HepG2 (cell line): ENCODE measurements at regions not wholly inside any gene's neighbourhood (a gene's known extent, or its start where the extent isn't known, plus 50 kb on each side); places are given as distances from the start of the nearest gene placed in this dataset.

Experiments
- ATAC-seq: fragments of 200-7000 bp; cut with Tn5 transposase; 3 replicates; pipeline ENCODE4 v1.9.1; 2020; ENCODE audit warnings: mild to moderate bottlenecking, moderate library complexity
- BruUV-seq: library from RNA; stranded (reverse); fragments of 400-500 nt; replicated peaks from 2 replicates; lab custom pipeline; 2021; lab: Mats Ljungman, UMichigan
- CTCF ChIA-PET: fragments of 300-600 bp; formaldehyde crosslinking; extraction: SDS; loops from one replicate; lab custom pipeline; 2021; ENCODE audit warnings: low total read pairs, inconsistent platforms, low intra/inter-chr PET ratio; lab: Yijun Ruan, JAX
- POLR2A ChIA-PET: fragments of 350-600 bp; sonication (Branson Sonifier 250); formaldehyde crosslinking; loops from one replicate; lab custom pipeline; 2020; ENCODE audit warnings: antibody characterized with exemption, inconsistent platforms; lab: Yijun Ruan, JAX
- DNase-seq: peaks from one replicate; pipeline ENCODE4 v3.0.0-alpha.2; 2015; ENCODE audit warnings: low spot score
- FAIRE-seq: peaks from 3 replicates; lab custom pipeline; 2011; peaks lifted over from hg19 to GRCh38; lab: Jason Lieb, UNC
- H2AFZ ChIP-seq: one replicate; pipeline ENCODE4 v1.6.1; 2011; ENCODE audit warnings: low read length, inconsistent platforms
- H3K27ac ChIP-seq: fragments of 300-600 bp; 3 replicates; pipeline ENCODE4 v1.8.0; 2011; ENCODE audit warnings: mixed run types, mild to moderate bottlenecking, mixed read lengths, low read length, inconsistent platforms; ENCODE audit not compliant: insufficient read depth; ENCODE audit errors: extremely low read length
- H3K27me3 ChIP-seq, 2 experiments: fragments of 200-600 bp in 1 of 2; 2 replicates in 1 of 2; 3 replicates in 1 of 2; pipeline versions ENCODE4 v1.6.0 to v1.8.0; 2011; ENCODE audit warnings: low read length in 2 of 2, mild to moderate bottlenecking in 2 of 2, moderate library complexity in 2 of 2, inconsistent platforms in 1 of 2; ENCODE audit not compliant: insufficient read depth in 2 of 2, control insufficient read depth in 1 of 2
- H3K36me3 ChIP-seq, 2 experiments: fragments of 200-600 bp in 1 of 2; replicated peaks in 1 of 2; 2 replicates in 1 of 2; 3 replicates in 1 of 2; pipeline versions ENCODE4 v1.5.1 to v1.8.0; 2011; ENCODE audit warnings: low read length in 2 of 2, inconsistent platforms in 1 of 2; ENCODE audit not compliant: insufficient read depth in 2 of 2, control insufficient read depth in 1 of 2
- H3K4me1 ChIP-seq: 2 replicates; pipeline ENCODE4 v1.5.1; 2012; ENCODE audit warnings: low read length, inconsistent platforms; ENCODE audit not compliant: insufficient read depth
- H3K4me2 ChIP-seq: 2 replicates; pipeline ENCODE4 v1.6.0; 2011; ENCODE audit warnings: low read depth, low read length, inconsistent platforms
- H3K4me3 ChIP-seq, 3 experiments: fragments of 200-600 bp in 1 of 3; sonication (generic), shearing (Covaris generic) in 1 of 3; replicated peaks in 1 of 3; 2 replicates each; pipeline ENCODE4 v1.5.1; 2011 to 2016; ENCODE audit warnings: low read length in 3 of 3, inconsistent platforms in 2 of 3, low read depth in 2 of 3, mild to moderate bottlenecking in 2 of 3, control low read depth in 1 of 3, mixed read lengths in 1 of 3; ENCODE audit not compliant: insufficient read depth in 1 of 3
- H3K79me2 ChIP-seq: one replicate; pipeline ENCODE4 v1.6.1; 2011; ENCODE audit warnings: low read length, inconsistent platforms; ENCODE audit not compliant: insufficient read depth
- H3K9ac ChIP-seq: 2 replicates; pipeline ENCODE4 v1.6.0; 2011; ENCODE audit warnings: mild to moderate bottlenecking, low read depth, low read length, inconsistent platforms; ENCODE audit not compliant: insufficient read depth
- H3K9me3 ChIP-seq: 2 replicates; pipeline ENCODE4 v1.5.1; 2012; ENCODE audit warnings: mild to moderate bottlenecking, low read length
- H4K20me1 ChIP-seq: 2 replicates; pipeline ENCODE4 v1.6.0; 2011; ENCODE audit warnings: inconsistent platforms, mild to moderate bottlenecking, low read length, moderate library complexity; ENCODE audit not compliant: insufficient read depth
- CBX1 ChIP-seq: IDR thresholded peaks from one replicate; pipeline ENCODE4 v1.6.1; 2016; ENCODE audit warnings: antibody characterized with exemption, low read depth
- CTCF ChIP-seq: sonication (generic); formaldehyde crosslinking; IDR thresholded peaks from 2 replicates; pipeline ENCODE4 v1.5.0; 2020; ENCODE audit warnings: mild to moderate bottlenecking, missing genetic modification reagents, moderate library complexity
- LRRFIP1 ChIP-seq: sonication (generic); formaldehyde crosslinking; conservative IDR thresholded peaks from 2 replicates; pipeline ENCODE4 v1.4.0; 2020; ENCODE audit warnings: missing genetic modification reagents
- STAG1 ChIP-seq: sonication (generic); formaldehyde crosslinking; IDR thresholded peaks from 2 replicates; pipeline ENCODE4 v1.4.0; 2020; ENCODE audit warnings: missing genetic modification reagents
- TCF12 ChIP-seq, 2 experiments: fragments of 450-650 bp in 1 of 2; sonication (generic) in 1 of 2; formaldehyde crosslinking in 1 of 2; IDR thresholded peaks; 2 replicates each; pipeline versions ENCODE4 v1.6.1 to v1.8.0; 2017 to 2022; ENCODE audit warnings: antibody characterized with exemption in 1 of 2, mild to moderate bottlenecking in 1 of 2, missing genetic modification reagents in 1 of 2, moderate library complexity in 1 of 2
- ZFP82 ChIP-seq: sonication (generic); formaldehyde crosslinking; IDR thresholded peaks from 2 replicates; pipeline ENCODE4 v1.5.1; 2020; ENCODE audit warnings: mild to moderate bottlenecking, missing genetic modification reagents, borderline replicate concordance
- WGBS: methylation state at CpG from one replicate; pipeline ENCODE4 v1.1.6; 2017; ENCODE audit warnings: low lambda C conversion rate; 5-methylcytosine and 5-hydroxymethylcytosine counted together
- in situ Hi-C: cut with HindIII; loops from 2 replicates; pipeline ENCODE4 v1.10.0; 2017; ENCODE audit warnings: low pct_unique_long_range_greater_than_20kb; ENCODE audit not compliant: extremely low pct_ligation_motif_present
- intact Hi-C: fragments of 100-400 bp; cut with micrococcal nuclease; formaldehyde crosslinking; loops from one replicate; pipeline ENCODE4 v1.10.0; 2022; ENCODE audit not compliant: unreplicated experiment

- no peak for TF ChIP-seq LRRFIP1 (CRISPR knock-in tag)
- no peak for TF ChIP-seq TCF12 (IDR thresholded peaks at IDR 0.05)
- no peak for TF ChIP-seq TCF12 (CRISPR knock-in tag; IDR thresholded peaks at IDR 0.05)
These were observed 336.7 kb downstream of the CBLN4 start (continued) for GRCh38 chr20:55668631-55669030.

- no TSS peak for BruUV-seq
- H3K4me1 ChIP-seq, result no peaks in the 10 kb centered on the region
- H4K20me1 ChIP-seq, result no peaks in the 10 kb centered on the region
- H3K4me3 ChIP-seq, result no peak overlapping the region
- TF ChIP-seq CTCF (CRISPR knock-in tag), result 0 out of 2 replicates have a peak, but pooled peaks have one; percentile 3
- TF ChIP-seq ZFP82 (CRISPR knock-in tag), result no peak
- 0 out of 2 replicates have a peak, but pooled peaks have one; percentile 24 for TF ChIP-seq STAG1 (CRISPR knock-in tag)
- TF ChIP-seq CBX1, result no peak
- H3K9me3 ChIP-seq, result peaks cover 94% of the 10 kb centered on the region
- CTCF ChIA-PET, result no interaction called here
- ATAC-seq (no peak), DNase-seq (no peak), FAIRE-seq (no peak)
- H3K79me2 ChIP-seq, result no peaks in the 10 kb centered on the region
- no peak overlapping the region for H3K4me2 ChIP-seq
- intact Hi-C loops, result no loop called here
- H3K27ac ChIP-seq, result no peak overlapping the region
- H2AFZ ChIP-seq, result no peak overlapping the region
- in situ Hi-C loops, result no loop called here
- no peaks in the 10 kb centered on the region for H3K36me3 ChIP-seq
- POLR2A ChIA-PET, result no interaction called here
- H3K9ac ChIP-seq, result no peak overlapping the region
- 9% methylated on average over 3 of the region's 3 CpGs for WGBS
- no peaks in the 10 kb centered on the region for H3K27me3 ChIP-seq
These were observed 337.4 kb downstream of the CBLN4 start for GRCh38 chr20:55667955-55668354.
